Prostate gland (tissue), 2 donors: ENCODE measurements at regions not wholly inside any gene's neighbourhood (a gene's known extent, or its start where the extent isn't known, plus 50 kb on each side); places are given as distances from the start of the nearest gene placed in this dataset.

Source experiments
- CTCF ChIP-seq, 4 experiments: fragments of 200-600 bp in 2 of 4; fragments of 450-650 bp in 2 of 4; sonication (generic) in 2 of 4; IDR thresholded peaks; 1 replicate in 3 of 4; 2 replicates in 1 of 4; pipeline ENCODE4 v1.5.1; 2016 to 2019; ENCODE audit warnings: antibody characterized with exemption in 4 of 4, mild to moderate bottlenecking in 2 of 4, moderate library complexity in 2 of 4
- POLR2A ChIP-seq: fragments of 450-650 bp; IDR thresholded peaks from one replicate; pipeline ENCODE4 v1.6.1; 2016; ENCODE audit warnings: antibody characterized with exemption, mild to moderate bottlenecking
- POLR2AphosphoS5 ChIP-seq: sonication (generic); formaldehyde crosslinking; IDR thresholded peaks from one replicate; pipeline ENCODE4 v1.6.1; 2017; ENCODE audit warnings: antibody characterized with exemption

- no peak for TF ChIP-seq POLR2A
- no peak for TF ChIP-seq CTCF (IDR thresholded peaks at IDR 0.05)
- TF ChIP-seq POLR2AphosphoS5: no peak
Observed at GRCh38 chr4:66544281-66544680, 874.0 kb upstream of the EPHA5 start.
